HG02798 (cell line): ENCODE measurements at regions not wholly inside any gene's neighbourhood (a gene's known extent, or its start where the extent isn't known, plus 50 kb on each side); places are given as distances from the start of the nearest gene placed in this dataset.

Source experiments
- ATAC-seq: cut with Tn5 transposase; IDR thresholded peaks from one replicate; pipeline ENCODE4 v1.9.1; 2021; ENCODE audit warnings: mild to moderate bottlenecking; ENCODE audit not compliant: unreplicated experiment, poor library complexity

GRCh38 chr21:17032141-17032655 lies 480.6 kb upstream of the CXADR start:
- ATAC-seq: no peak

- ATAC-seq: no peak
Measured at GRCh38 chr21:17044696-17045095, 468.1 kb upstream of the CXADR start.

- no peak for ATAC-seq
Measured at GRCh38 chr21:17045214-17045853, 467.5 kb upstream of the CXADR start.

- no peak for ATAC-seq
Measured at GRCh38 chr21:17048974-17049373, 463.9 kb upstream of the CXADR start.

GRCh38 chr21:17050156-17050555 lies 462.7 kb upstream of the CXADR start:
- ATAC-seq: no peak

- no peak for ATAC-seq
Measured at GRCh38 chr21:17050646-17051045, 462.2 kb upstream of the CXADR start.

- ATAC-seq: no peak
Measured at GRCh38 chr21:17051054-17051453, 461.8 kb upstream of the CXADR start.

GRCh38 chr21:17053321-17053720 lies 459.5 kb upstream of the CXADR start:
- no peak for ATAC-seq

GRCh38 chr21:17059936-17060335 lies 452.9 kb upstream of the CXADR start:
- ATAC-seq: no peak

- no peak for ATAC-seq
Measured at GRCh38 chr21:17066006-17066405, 446.8 kb upstream of the CXADR start.

GRCh38 chr21:17071093-17071492 lies 441.8 kb upstream of the CXADR start:
- ATAC-seq: no peak

- no peak for ATAC-seq
Measured at GRCh38 chr21:17081193-17081592, 431.6 kb upstream of the CXADR start.

- ATAC-seq: no peak
Measured at GRCh38 chr21:17082843-17083483, 429.9 kb upstream of the CXADR start.

- ATAC-seq: no peak
Measured at GRCh38 chr21:17085707-17086106, 427.1 kb upstream of the CXADR start.

- no peak for ATAC-seq
Measured at GRCh38 chr21:17088500-17088899, 424.3 kb upstream of the CXADR start.

- ATAC-seq: no peak
Measured at GRCh38 chr21:17089091-17089491, 423.8 kb upstream of the CXADR start.

GRCh38 chr21:17101696-17102095 lies 411.1 kb upstream of the CXADR start:
- no peak for ATAC-seq

GRCh38 chr21:17105932-17106331 lies 406.9 kb upstream of the CXADR start:
- ATAC-seq: no peak

GRCh38 chr21:17114045-17114444 lies 398.8 kb upstream of the CXADR start:
- ATAC-seq: no peak

GRCh38 chr21:17118638-17119384 lies 394.0 kb upstream of the CXADR start:
- ATAC-seq: no peak
